ENCODE measurements at regions not wholly inside any gene's neighbourhood (a gene's known extent, or its start where the extent isn't known, plus 50 kb on each side); places are given as distances from the start of the nearest gene placed in this dataset.

DNA sequence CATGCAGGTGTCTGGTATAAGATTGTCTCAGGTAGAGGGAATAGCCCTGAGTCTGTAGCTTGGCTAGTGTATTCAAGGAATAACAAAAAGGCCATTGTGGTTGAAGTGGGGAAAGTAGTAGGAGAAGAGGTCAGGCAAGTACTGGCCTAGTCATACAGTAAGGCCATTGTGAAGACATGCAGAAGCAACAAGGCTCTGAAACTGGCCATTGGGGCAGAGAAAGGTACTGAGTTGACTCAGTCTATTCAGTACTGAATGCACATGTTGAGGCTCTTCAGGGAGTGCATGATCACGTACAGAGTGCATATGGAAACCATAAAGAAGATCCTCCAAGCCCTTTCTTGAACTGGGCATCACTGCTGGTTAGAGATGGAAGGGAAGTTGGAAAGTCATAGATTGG lies 477.6 kb downstream of the SOX6 start:
- POLR2A ChIA-PET = no interaction called here
- H3K9me3 Mint-ChIP-seq = no peaks in the 10 kb centered on the region
- no peaks in the 10 kb centered on the region for H3K4me1 Mint-ChIP-seq
- H3K27me3 Mint-ChIP-seq = no peaks in the 10 kb centered on the region
- H3K27ac Mint-ChIP-seq = no peak overlapping the region
- H3K36me3 Mint-ChIP-seq (ENCODE audit: low read depth) = no peaks in the 10 kb centered on the region
- no peak overlapping the region for H3K4me3 Mint-ChIP-seq
- no peak for DNase-seq
- CTCF ChIA-PET = no interaction called here

DNA sequence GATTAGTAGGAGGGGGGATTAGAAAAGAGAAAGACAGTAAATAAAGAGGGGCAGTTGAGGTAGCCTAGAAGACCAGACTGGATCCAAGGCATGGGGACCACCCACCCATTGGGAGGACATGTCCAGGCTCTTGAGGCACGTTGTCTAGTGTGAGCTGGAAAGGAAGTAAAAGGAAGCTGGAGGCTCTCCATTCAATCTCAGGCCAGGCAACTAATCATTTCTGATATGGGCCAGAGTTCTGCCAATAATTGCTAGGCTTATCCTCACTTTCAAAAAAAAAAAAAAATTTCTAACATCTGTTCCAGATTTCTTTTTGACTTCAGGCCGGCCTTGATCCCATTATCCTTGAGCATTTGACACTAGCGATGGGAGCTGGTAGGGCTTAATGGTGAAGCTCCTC lies 476.1 kb downstream of the SOX6 start:
- H3K27ac Mint-ChIP-seq = no peak overlapping the region
- H3K36me3 Mint-ChIP-seq (ENCODE audit: low read depth) = no peaks in the 10 kb centered on the region
- H3K4me1 Mint-ChIP-seq = no peaks in the 10 kb centered on the region
- no peaks in the 10 kb centered on the region for H3K27me3 Mint-ChIP-seq
- POLR2A ChIA-PET = no interaction called here
- H3K9me3 Mint-ChIP-seq = no peaks in the 10 kb centered on the region
- DNase-seq = no peak
- CTCF ChIA-PET = no interaction called here
- H3K4me3 Mint-ChIP-seq = no peak overlapping the region

DNA sequence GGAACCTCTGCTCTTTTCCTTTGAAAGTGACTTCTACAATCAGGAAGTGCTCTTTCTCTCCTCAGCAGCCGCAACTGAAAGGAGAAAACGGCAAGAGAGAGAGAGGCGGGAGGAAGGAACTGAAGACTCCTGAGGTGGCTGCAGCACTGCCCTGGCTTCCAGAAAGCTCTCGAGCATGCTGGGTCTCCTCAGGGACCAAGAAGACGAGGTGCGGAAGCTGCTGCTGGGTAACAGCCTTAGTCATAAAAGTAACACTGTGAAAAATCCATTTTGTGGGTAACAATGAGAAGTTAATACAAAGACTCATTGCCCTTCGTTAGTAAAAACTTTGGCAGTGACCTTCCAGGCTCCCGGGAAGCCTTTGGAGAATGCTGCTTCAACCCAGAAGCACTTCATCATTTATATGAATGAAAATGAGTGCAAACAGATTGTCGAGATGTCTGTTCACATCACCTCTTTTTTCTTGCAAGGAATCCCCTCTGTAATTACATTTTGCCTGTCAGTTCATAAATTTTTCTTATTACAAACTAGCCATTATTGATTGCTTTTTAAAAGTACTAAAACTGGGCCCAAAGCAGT lies 473.4 kb downstream of the SOX6 start:
- Mint-ChIP-seq H3K27ac (no peak overlapping the region), H3K4me1 (no peaks in the 10 kb centered on the region), H3K27me3 (no peaks in the 10 kb centered on the region), H3K36me3 (ENCODE audit: low read depth) (no peaks in the 10 kb centered on the region), H3K9me3 (no peaks in the 10 kb centered on the region), H3K4me3 (no peak overlapping the region)
- no peak for DNase-seq
- CTCF ChIA-PET = no interaction called here
- POLR2A ChIA-PET = no interaction called here

DNA sequence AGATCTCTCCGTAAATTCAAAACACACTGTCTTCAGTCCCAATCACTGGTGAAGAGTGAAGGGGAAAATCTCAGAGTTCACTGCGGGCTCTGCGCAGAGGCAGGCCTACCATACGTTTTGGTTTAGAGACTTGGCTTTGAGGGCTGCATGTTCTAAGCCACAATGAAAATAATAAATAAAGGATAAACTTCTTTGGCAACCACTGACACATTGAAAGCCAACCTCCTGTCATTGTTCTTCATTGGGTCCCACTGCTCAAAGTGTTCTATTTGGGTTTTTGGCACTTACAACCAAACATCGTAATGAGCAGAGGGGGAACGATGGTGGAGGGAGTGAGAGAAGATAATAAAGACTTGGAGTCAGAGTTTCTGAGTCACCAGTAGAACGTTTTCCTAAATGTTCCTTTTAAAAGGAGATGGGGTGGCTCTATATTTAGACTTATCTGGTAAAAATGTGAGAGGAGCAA lies 472.9 kb downstream of the SOX6 start:
- Mint-ChIP-seq H3K4me1 (no peaks in the 10 kb centered on the region), H3K9me3 (no peaks in the 10 kb centered on the region), H3K27ac (no peak overlapping the region), H3K36me3 (ENCODE audit: low read depth) (no peaks in the 10 kb centered on the region), H3K27me3 (no peaks in the 10 kb centered on the region), H3K4me3 (no peak overlapping the region)
- POLR2A ChIA-PET = no interaction called here
- DNase-seq = no peak
- CTCF ChIA-PET = no interaction called here

DNA sequence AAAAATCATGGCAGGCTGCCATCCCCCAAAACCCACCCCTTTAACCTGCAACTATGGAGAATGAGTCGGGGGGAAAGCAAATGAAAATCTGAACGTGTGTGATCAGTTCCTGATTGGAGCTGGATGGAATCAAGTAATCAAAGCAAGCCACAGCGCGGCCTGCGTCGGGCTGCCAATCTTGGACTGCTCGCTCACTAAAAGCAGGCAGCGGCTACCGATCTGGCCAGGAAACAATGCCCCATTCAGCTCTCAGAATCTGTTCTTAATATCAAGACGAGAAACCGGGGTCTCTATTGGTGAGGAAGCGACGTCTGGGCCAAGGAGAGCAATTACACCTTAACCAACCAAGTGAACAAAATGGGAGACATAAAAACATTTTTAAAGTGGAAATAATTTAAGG lies 472.2 kb downstream of the SOX6 start:
- DNase-seq = no peak
- Mint-ChIP-seq H3K27ac (no peak overlapping the region), H3K36me3 (ENCODE audit: low read depth) (no peaks in the 10 kb centered on the region), H3K9me3 (no peaks in the 10 kb centered on the region), H3K4me3 (no peak overlapping the region), H3K27me3 (no peaks in the 10 kb centered on the region), H3K4me1 (no peaks in the 10 kb centered on the region)
- CTCF ChIA-PET = no interaction called here
- POLR2A ChIA-PET = no interaction called here

DNA sequence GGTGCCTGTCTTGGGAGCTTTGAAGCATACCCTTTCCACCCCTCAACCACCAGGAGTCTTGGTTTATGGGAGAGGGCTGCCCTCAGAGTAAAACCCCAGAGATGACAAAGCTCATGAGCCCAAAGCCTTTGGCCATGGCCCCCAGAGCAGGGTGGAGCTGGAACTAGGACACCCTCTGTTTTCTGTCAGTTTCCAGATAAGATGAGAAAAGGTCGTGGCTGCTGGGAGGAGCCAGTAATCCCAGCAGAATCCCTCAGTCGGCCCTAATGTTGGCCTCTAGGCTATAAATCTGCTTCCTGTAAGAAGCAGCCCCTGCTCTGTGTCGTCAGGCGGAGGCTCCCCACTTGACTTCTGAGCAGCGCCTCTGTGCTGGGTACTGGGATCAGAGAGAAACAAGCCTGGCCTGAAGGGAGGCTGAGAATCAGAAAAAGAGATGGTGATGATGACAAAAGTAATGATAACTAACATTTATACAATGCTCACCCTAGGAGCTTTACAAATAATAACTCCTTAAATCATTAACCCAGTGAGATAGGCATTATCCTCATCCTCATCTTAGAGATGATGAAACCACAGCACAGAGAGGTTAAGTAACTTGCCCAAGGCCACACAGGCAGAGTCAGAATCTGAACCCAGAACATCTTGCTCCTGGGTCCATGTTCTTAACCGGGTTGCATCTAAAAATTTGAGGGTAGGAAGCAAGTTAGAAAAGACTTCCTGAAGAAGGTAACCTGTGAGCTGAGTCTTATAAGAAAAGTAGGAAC lies 471.4 kb downstream of the SOX6 start:
- H3K27me3 Mint-ChIP-seq = no peaks in the 10 kb centered on the region
- no peak overlapping the region for H3K27ac Mint-ChIP-seq
- H3K9me3 Mint-ChIP-seq = no peaks in the 10 kb centered on the region
- POLR2A ChIA-PET = no interaction called here
- DNase-seq = no peak
- no peaks in the 10 kb centered on the region for H3K4me1 Mint-ChIP-seq
- CTCF ChIA-PET = no interaction called here
- no peak overlapping the region for H3K4me3 Mint-ChIP-seq
- H3K36me3 Mint-ChIP-seq (ENCODE audit: low read depth) = no peaks in the 10 kb centered on the region

DNA sequence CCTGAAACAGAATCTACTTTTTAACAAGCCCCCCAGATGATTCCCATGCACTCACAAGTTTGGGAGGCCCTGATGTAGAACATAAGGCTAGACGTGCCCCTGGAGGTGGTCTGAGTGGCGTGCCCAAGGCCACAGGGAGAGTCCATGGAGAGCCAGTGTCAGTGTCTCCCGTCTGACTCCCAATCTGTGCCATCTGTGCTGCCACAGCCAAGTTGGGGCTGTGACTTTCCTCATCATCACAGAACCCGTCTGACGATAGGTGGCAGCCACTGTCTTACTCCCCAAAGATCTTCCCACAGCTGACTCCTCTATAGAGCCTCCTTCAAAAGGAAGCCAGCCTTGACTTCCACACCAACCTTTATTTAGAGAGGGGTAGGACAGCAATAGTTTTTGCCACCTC lies 470.5 kb downstream of the SOX6 start:
- no peaks in the 10 kb centered on the region for H3K4me1 Mint-ChIP-seq
- H3K27ac Mint-ChIP-seq = no peak overlapping the region
- ChIA-PET POLR2A (no interaction called here), CTCF (no interaction called here)
- H3K4me3 Mint-ChIP-seq = no peak overlapping the region
- no peak for DNase-seq
- no peaks in the 10 kb centered on the region for H3K27me3 Mint-ChIP-seq
- no peaks in the 10 kb centered on the region for H3K9me3 Mint-ChIP-seq
- H3K36me3 Mint-ChIP-seq (ENCODE audit: low read depth) = no peaks in the 10 kb centered on the region

DNA sequence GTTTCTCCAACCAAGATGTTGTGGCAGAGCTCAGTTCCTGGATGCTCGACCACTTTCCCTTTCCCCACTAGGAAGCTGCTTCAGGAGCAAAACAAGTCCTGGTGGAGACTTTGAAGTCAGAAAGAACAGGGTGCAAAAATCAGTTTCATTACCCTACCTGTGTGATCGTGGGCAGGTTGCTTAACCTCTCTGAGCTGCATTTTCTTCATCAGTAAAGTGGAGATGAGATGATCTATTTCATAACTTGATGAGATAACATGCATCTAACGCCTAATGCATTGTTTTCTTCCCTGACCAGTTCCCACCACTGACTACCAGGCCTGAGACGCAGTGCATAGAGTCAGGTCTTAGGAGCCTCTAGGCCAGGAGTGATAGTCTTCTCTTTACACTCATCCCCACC lies 470.0 kb downstream of the SOX6 start:
- POLR2A ChIA-PET = no interaction called here
- H3K27me3 Mint-ChIP-seq = no peaks in the 10 kb centered on the region
- H3K4me3 Mint-ChIP-seq = no peak overlapping the region
- H3K4me1 Mint-ChIP-seq = no peaks in the 10 kb centered on the region
- H3K9me3 Mint-ChIP-seq = no peaks in the 10 kb centered on the region
- no peak for DNase-seq
- no peaks in the 10 kb centered on the region for H3K36me3 Mint-ChIP-seq (ENCODE audit: low read depth)
- H3K27ac Mint-ChIP-seq = no peak overlapping the region
- CTCF ChIA-PET = no interaction called here

DNA sequence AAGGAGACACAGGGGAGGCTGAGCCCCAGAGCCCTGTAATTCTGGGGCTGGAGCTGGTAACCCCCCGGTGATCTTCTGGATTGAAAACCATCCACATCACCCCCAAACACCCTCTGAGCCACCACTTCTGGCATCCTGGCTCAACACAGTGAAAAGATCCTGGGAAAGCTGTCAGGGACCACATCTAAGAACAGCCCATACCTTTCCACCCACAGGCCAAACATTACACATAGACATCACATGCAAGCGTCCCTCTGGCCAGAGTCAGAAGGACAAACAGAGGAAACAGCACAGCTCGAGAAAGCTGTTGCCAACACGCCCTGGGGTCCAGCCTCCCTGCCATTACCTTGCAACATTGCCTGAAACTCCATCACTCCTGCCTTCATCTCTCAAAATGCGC lies 469.5 kb downstream of the SOX6 start:
- Mint-ChIP-seq H3K27me3 (no peaks in the 10 kb centered on the region), H3K4me1 (no peaks in the 10 kb centered on the region), H3K9me3 (no peaks in the 10 kb centered on the region), H3K36me3 (ENCODE audit: low read depth) (no peaks in the 10 kb centered on the region), H3K27ac (no peak overlapping the region), H3K4me3 (no peak overlapping the region)
- DNase-seq = no peak
- CTCF ChIA-PET = no interaction called here
- POLR2A ChIA-PET = no interaction called here

DNA sequence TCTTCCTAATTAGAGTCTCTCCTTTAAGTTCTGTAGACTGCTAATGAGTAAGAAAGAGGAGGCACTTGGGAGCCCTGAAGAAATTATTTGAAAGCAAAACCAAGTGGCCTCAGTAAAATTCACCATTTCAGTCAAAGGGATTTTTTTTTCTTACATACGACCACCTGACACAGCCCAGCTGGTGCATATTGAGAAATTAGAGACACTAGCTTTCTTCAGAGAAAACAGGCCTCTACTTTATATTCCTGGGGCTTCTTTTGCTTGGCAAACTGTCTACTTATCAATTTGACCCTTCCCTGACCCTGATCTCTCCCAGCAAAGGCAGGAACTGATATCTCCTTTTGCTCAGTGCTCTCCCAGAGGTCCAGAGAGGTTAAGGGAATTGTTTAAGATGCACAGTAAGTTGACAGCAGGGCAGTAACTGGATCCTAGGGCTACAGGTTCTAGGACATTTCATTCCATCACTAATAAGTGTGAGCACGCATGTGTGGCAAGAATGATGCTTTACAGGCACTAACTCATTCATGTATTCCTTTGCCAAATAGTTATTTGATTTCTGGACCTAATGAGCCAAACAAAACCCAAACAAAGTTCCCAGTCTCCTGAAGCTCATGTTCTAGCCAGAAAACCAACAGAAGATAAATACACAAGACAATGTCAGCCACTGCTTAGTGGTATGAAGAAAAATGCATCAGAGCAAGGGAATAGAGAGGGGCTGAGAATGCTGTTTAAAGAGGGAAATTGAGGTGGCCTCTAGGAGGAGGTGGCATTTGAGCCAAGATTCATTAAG lies 467.6 kb downstream of the SOX6 start:
- H3K4me1 Mint-ChIP-seq = no peaks in the 10 kb centered on the region
- no peaks in the 10 kb centered on the region for H3K27me3 Mint-ChIP-seq
- H3K27ac Mint-ChIP-seq = no peak overlapping the region
- DNase-seq = no peak
- POLR2A ChIA-PET = no interaction called here
- no peak overlapping the region for H3K4me3 Mint-ChIP-seq
- no peaks in the 10 kb centered on the region for H3K9me3 Mint-ChIP-seq
- H3K36me3 Mint-ChIP-seq (ENCODE audit: low read depth) = no peaks in the 10 kb centered on the region
- CTCF ChIA-PET = no interaction called here

DNA sequence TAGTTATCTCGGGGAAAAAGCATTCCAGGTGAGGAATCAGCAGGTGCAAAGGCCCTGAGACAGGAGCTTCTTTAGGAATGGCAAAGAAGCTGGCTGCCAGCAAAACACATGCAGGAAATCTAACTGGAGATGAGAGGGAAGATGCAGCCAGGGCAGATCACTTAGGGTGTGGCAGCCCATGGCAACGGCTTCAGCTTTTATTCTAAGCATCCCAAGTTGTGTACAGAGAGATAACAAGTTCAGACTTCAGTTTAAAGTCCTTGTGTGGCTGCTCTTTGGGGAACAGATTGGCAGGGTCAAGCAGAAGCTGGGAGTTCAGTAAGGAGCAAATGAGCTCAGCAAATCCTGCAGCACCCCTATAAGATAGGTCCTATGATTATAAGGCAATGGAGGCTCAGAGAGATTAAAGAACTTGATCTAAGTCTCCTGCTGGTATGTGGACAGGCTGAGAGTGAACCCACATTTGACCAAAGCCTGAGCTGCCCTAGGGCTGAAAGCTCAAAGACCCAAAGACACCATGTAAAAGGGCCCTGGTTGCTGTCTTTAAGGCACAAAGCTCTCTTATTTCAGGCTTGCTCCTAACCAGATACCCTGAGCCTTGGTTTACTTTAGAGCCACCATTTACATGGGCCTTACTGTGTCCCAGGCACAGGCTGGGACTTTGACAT lies 466.8 kb downstream of the SOX6 start:
- Mint-ChIP-seq H3K36me3 (ENCODE audit: low read depth) (no peaks in the 10 kb centered on the region), H3K27me3 (no peaks in the 10 kb centered on the region), H3K27ac (no peak overlapping the region), H3K4me1 (no peaks in the 10 kb centered on the region), H3K9me3 (no peaks in the 10 kb centered on the region), H3K4me3 (no peak overlapping the region)
- DNase-seq = no peak
- CTCF ChIA-PET = no interaction called here
- POLR2A ChIA-PET = no interaction called here

DNA sequence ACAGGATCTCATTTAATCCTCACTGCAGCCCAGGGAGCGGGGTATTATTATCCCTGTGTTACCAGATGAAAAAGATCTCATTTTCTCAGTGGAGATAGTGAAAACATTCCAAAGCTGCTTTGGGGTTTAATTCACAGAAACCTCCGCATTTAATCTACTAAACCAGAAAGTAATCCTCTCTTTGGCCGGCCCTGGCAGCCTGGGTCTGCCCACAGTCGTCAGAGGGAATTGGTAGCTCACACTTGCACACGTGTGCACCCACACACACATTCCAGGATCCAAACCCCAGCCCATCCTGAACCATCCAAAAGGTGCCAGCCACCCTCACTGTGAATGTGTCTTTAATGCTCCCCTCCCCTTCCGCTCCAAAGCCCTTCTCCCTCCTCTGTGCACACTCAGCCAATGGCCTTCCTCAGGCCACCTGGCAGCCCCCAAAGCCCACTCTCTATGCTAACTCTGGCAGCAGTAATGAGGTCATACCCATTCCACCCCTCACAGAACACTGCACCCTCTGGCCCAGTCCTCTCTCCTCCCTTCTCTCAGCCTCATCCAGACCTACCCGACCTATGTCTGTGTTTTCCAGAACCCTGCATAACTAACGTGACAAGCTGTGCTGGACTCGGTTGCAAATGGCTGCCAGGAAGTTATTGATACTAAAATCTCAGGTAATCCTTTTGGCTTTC lies 466.2 kb downstream of the SOX6 start:
- ChIA-PET CTCF (no interaction called here), POLR2A (no interaction called here)
- no peaks in the 10 kb centered on the region for H3K9me3 Mint-ChIP-seq
- H3K27ac Mint-ChIP-seq = no peak overlapping the region
- H3K4me3 Mint-ChIP-seq = no peak overlapping the region
- no peaks in the 10 kb centered on the region for H3K4me1 Mint-ChIP-seq
- no peaks in the 10 kb centered on the region for H3K36me3 Mint-ChIP-seq (ENCODE audit: low read depth)
- H3K27me3 Mint-ChIP-seq = no peaks in the 10 kb centered on the region
- DNase-seq = no peak

DNA sequence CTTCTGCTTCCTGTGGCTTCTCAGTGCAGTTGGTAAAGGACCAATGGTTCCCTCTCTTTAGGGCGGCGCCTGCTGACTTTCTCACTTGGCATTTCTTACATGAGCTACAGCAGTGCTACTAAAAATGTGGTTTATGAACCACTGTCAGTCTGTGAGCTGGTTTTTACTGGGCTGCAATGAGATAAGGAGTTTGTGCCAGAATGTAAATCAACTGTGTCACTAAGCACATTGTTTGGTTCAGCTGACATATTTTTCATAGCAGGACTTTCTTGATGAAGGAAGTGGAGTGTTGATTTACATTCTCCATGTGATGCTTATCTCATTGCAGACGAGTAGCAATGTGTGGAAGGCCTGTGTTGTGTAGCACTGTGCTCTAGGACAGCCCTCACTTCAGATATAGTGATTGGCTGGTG lies 463.3 kb downstream of the SOX6 start:
- ChIA-PET POLR2A (no interaction called here), CTCF (no interaction called here)
- H3K27me3 Mint-ChIP-seq = no peaks in the 10 kb centered on the region
- H3K36me3 Mint-ChIP-seq (ENCODE audit: low read depth) = no peaks in the 10 kb centered on the region
- no peak for DNase-seq
- H3K9me3 Mint-ChIP-seq = no peaks in the 10 kb centered on the region
- H3K4me1 Mint-ChIP-seq = no peaks in the 10 kb centered on the region
- no peak overlapping the region for H3K27ac Mint-ChIP-seq
- H3K4me3 Mint-ChIP-seq = no peak overlapping the region

Data from activated CD4-positive, alpha-beta memory T cell treated with anti-CD3 and anti-CD28 coated beads, Interleukin-2, amount 10 ng/mL, durations not matched to agents 7 days and 5 days (primary cell).